ENCODE measurements at regions not wholly inside any gene's neighbourhood (a gene's known extent, or its start where the extent isn't known, plus 50 kb on each side); places are given as distances from the start of the nearest gene placed in this dataset.
"Not testable (repeated sequence)": the region's sequence is repeated elsewhere in the genome, so short reads cannot be mapped to it uniquely, and the experiment has no call there.

- TF ChIP-seq, protein P1, sequence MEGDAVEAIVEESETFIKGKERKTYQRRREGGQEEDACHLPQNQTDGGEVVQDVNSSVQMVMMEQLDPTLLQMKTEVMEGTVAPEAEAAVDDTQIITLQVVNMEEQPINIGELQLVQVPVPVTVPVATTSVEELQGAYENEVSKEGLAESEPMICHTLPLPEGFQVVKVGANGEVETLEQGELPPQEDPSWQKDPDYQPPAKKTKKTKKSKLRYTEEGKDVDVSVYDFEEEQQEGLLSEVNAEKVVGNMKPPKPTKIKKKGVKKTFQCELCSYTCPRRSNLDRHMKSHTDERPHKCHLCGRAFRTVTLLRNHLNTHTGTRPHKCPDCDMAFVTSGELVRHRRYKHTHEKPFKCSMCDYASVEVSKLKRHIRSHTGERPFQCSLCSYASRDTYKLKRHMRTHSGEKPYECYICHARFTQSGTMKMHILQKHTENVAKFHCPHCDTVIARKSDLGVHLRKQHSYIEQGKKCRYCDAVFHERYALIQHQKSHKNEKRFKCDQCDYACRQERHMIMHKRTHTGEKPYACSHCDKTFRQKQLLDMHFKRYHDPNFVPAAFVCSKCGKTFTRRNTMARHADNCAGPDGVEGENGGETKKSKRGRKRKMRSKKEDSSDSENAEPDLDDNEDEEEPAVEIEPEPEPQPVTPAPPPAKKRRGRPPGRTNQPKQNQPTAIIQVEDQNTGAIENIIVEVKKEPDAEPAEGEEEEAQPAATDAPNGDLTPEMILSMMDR (IDR thresholded peaks at IDR 0.05) = no peak
- no peak for DNase-seq (ENCODE audit: low spot score)
- no peak for ATAC-seq (ENCODE audit: low FRiP score)
Measured at GRCh38 chr2:2782007-2782406, 450.9 kb upstream of the MYT1L start.

DNA sequence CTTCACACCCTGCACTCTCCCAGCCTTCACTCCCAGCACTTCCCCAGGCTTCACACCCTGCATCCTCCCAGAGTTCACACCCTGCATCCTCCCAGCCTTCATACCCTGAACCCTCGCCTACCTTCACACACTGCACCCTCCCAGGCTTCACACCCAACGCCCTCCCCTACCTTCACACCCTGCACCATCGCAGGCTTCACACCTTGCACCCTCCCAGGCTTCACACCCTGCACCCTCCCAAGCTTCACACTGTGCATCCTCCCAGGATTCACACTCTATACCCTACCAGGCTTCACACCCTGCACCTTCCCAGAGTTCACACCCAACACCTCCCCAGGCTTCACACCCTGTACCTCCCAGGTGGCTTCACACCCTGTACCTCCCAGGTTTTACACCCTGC is 448.7 kb upstream of the MYT1L start:
- DNase-seq (ENCODE audit: low spot score) (no peak), ATAC-seq (ENCODE audit: low FRiP score) (no peak)

DNA sequence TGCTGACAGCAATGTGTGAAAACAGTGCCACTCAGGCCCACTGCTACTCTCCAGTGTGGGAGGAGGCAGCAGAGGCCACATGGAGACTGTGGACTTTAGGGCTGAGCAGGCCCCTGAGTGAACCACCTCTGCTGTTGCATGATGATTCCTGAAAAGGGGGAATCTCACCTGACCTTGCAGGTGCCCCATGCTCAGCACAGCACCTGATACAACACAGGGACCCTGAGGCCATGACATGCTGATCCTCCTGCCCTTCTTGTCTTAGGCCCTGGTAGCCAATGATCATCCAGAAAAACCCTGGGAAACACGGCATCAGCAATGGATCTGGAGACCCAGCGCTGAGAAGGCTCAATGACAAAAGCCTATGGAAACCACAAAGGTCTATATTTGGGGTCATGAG is 446.8 kb upstream of the MYT1L start:
- ATAC-seq (ENCODE audit: low FRiP score) (no peak), DNase-seq (ENCODE audit: low spot score) (no peak)
- TF ChIP-seq, protein P1 (IDR thresholded peaks at IDR 0.05) = no peak

More for the DNA sequence above, 448.7 kb upstream of the MYT1L start:
- TF ChIP-seq, protein P1 (IDR thresholded peaks at IDR 0.05) = no peak

DNA sequence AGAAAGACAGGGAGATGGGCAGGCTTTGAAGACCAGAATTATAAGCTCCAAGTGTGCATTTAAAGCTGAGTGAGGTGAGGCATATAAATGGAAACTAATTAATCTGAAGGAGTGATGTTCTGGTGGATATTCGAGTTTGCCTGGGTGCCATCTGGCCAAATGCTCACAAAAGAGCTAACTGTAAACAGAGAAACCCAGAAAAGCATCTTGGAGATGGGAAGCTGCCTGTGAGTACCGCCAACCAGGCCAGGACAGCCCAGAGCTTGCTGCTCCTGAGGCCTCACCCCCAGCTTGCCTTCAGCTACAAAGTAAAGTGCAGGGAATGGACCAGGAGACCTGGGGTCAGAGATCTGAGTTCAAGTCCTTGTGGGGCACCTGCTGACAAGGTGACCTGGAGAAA is 446.1 kb upstream of the MYT1L start:
- ATAC-seq (ENCODE audit: low FRiP score) (no peak), DNase-seq (ENCODE audit: low spot score) (no peak)
- TF ChIP-seq, protein P1 (IDR thresholded peaks at IDR 0.05) = no peak

GRCh38 chr2:2775018-2775417 is 443.9 kb upstream of the MYT1L start:
- no peak for DNase-seq (ENCODE audit: low spot score)
- ATAC-seq (ENCODE audit: low FRiP score) = no peak
- TF ChIP-seq, protein P1 (IDR thresholded peaks at IDR 0.05) = no peak

- DNase-seq (ENCODE audit: low spot score) (no peak), ATAC-seq (ENCODE audit: low FRiP score) (no peak)
- TF ChIP-seq, protein P1 (IDR thresholded peaks at IDR 0.05) = no peak
Measured at GRCh38 chr2:2773692-2774091, 442.6 kb upstream of the MYT1L start.

- DNase-seq (ENCODE audit: low spot score); ATAC-seq (ENCODE audit: low FRiP score): not testable (repeated sequence)
Measured at GRCh38 chr2:2773080-2773479, 442.0 kb upstream of the MYT1L start.
